ENCODE measurements at regions not wholly inside any gene's neighbourhood (a gene's known extent, or its start where the extent isn't known, plus 50 kb on each side); places are given as distances from the start of the nearest gene placed in this dataset.

DNA sequence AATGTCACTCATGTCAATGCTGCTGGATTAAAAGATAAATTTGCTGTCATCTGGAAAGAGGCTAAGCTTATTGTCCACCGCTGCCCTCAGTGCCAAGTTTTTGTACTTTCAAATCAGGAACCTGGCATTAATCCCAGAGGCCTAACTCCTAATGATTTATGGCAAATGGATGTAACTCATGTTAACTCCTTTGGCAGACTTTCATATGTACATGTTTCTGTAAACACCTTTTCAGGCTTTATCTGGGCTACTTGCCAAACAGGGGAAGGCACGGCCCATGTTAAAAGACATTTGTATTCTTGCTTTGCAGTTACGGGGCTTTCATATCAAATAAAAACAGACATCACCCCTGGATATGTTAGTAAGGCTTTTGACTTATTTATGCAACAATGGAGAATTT is 608.0 kb upstream of the ACO1 start:
- TF ChIP-seq, protein P1, sequence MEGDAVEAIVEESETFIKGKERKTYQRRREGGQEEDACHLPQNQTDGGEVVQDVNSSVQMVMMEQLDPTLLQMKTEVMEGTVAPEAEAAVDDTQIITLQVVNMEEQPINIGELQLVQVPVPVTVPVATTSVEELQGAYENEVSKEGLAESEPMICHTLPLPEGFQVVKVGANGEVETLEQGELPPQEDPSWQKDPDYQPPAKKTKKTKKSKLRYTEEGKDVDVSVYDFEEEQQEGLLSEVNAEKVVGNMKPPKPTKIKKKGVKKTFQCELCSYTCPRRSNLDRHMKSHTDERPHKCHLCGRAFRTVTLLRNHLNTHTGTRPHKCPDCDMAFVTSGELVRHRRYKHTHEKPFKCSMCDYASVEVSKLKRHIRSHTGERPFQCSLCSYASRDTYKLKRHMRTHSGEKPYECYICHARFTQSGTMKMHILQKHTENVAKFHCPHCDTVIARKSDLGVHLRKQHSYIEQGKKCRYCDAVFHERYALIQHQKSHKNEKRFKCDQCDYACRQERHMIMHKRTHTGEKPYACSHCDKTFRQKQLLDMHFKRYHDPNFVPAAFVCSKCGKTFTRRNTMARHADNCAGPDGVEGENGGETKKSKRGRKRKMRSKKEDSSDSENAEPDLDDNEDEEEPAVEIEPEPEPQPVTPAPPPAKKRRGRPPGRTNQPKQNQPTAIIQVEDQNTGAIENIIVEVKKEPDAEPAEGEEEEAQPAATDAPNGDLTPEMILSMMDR (optimal IDR thresholded peaks at IDR 0.05 in 1 of 3, IDR thresholded peaks at IDR 0.05 in 1 of 3, conservative IDR thresholded peaks at IDR 0.05 in 1 of 3; ENCODE audit: extremely low read depth in 1 of 3, insufficient read depth in 2 of 3, low read length in 3 of 3) = no peak
- TF ChIP-seq EZH2 (IDR thresholded peaks at IDR 0.05; ENCODE audit: low read length) = no peak

Measured in keratinocyte (primary cell).